Keratinocyte (primary cell): ENCODE measurements at regions not wholly inside any gene's neighbourhood (a gene's known extent, or its start where the extent isn't known, plus 50 kb on each side); places are given as distances from the start of the nearest gene placed in this dataset.

Source experiments
- DNase-seq: peaks from one replicate; pipeline ENCODE4 v3.0.0-alpha.2; 2011; ENCODE audit warnings: low read depth, missing footprints, low spot score
- FAIRE-seq: peaks from 2 replicates; lab custom pipeline; 2011; peaks lifted over from hg19 to GRCh38; lab: Jason Lieb, UNC
- H2AFZ ChIP-seq: 2 replicates; pipeline ENCODE4 v1.6.0; 2012; ENCODE audit warnings: low read length, control low read depth, inconsistent platforms; ENCODE audit not compliant: control insufficient read depth
- H3K27ac ChIP-seq: 2 replicates; pipeline ENCODE4 v1.5.1; 2011; ENCODE audit warnings: low read length; ENCODE audit not compliant: control insufficient read depth, insufficient read depth
- H3K27me3 ChIP-seq: 3 replicates; pipeline ENCODE4 v1.6.0; 2011; ENCODE audit warnings: low read length; ENCODE audit not compliant: control insufficient read depth, insufficient read depth; ENCODE audit errors: extremely low read depth
- H3K36me3 ChIP-seq, 2 experiments: 2 replicates in 1 of 2; 3 replicates in 1 of 2; pipeline ENCODE4 v1.5.1; 2011; ENCODE audit warnings: low read length in 2 of 2, mild to moderate bottlenecking in 1 of 2; ENCODE audit not compliant: control insufficient read depth in 2 of 2, insufficient read depth in 2 of 2; ENCODE audit errors: extremely low read depth in 1 of 2
- H3K4me1 ChIP-seq: 3 replicates; pipeline ENCODE4 v1.5.1; 2011; ENCODE audit warnings: low read length; ENCODE audit not compliant: control insufficient read depth, insufficient read depth; ENCODE audit errors: extremely low read depth
- H3K4me2 ChIP-seq: 3 replicates; pipeline ENCODE4 v1.6.0; 2011; ENCODE audit warnings: low read depth, low read length; ENCODE audit not compliant: control insufficient read depth, insufficient read depth; ENCODE audit errors: extremely low read depth
- H3K4me3 ChIP-seq, 3 experiments: fragments of 200-600 bp in 1 of 3; sonication (generic) in 1 of 3; 2 replicates in 2 of 3; 3 replicates in 1 of 3; pipeline ENCODE4 v1.5.1; 2011 to 2016; ENCODE audit warnings: low read length in 3 of 3, mild to moderate bottlenecking in 3 of 3, control low read depth in 2 of 3, inconsistent platforms in 1 of 3, low read depth in 1 of 3, mixed read lengths in 1 of 3, mixed run types in 1 of 3, moderate library complexity in 1 of 3; ENCODE audit not compliant: control insufficient read depth in 2 of 3, insufficient read depth in 2 of 3; ENCODE audit errors: extremely low read depth in 1 of 3
- H3K79me2 ChIP-seq: 2 replicates; pipeline ENCODE4 v1.6.0; 2012; ENCODE audit warnings: low read length; ENCODE audit not compliant: control insufficient read depth, insufficient read depth
- H3K9ac ChIP-seq: 3 replicates; pipeline ENCODE4 v1.6.0; 2011; ENCODE audit warnings: low read length; ENCODE audit not compliant: control insufficient read depth, insufficient read depth; ENCODE audit errors: extremely low read depth
- H3K9me1 ChIP-seq: 3 replicates; pipeline ENCODE4 v1.6.0; 2011; ENCODE audit warnings: low read length; ENCODE audit not compliant: control insufficient read depth, insufficient read depth; ENCODE audit errors: extremely low read depth
- H3K9me3 ChIP-seq: 2 replicates; pipeline ENCODE4 v1.5.1; 2012; ENCODE audit warnings: low read depth, low read length; ENCODE audit not compliant: control insufficient read depth
- H4K20me1 ChIP-seq: 3 replicates; pipeline ENCODE4 v1.6.0; 2011; ENCODE audit warnings: low read length; ENCODE audit not compliant: control insufficient read depth, insufficient read depth; ENCODE audit errors: extremely low read depth
- EZH2 ChIP-seq: IDR thresholded peaks from one replicate; pipeline ENCODE4 v1.6.1; 2012; ENCODE audit warnings: inconsistent platforms, mild to moderate bottlenecking, low read length, moderate library complexity
- dilution Hi-C: fragments of 300-500 bp; cut with MboI; formaldehyde crosslinking; loops from one replicate; pipeline ENCODE4 v1.7.0; 2020; ENCODE audit warnings: low sequenced_read_pairs; ENCODE audit not compliant: extremely low pct_ligation_motif_present
- TF ChIP-seq, protein P1 (sequence below), 3 experiments: IDR thresholded peaks in 1 of 3; conservative IDR thresholded peaks in 1 of 3; optimal IDR thresholded peaks in 1 of 3; 2 replicates in 2 of 3; 3 replicates in 1 of 3; pipeline versions ENCODE3 to v1.5.1; 2011; ENCODE audit warnings: low read length in 3 of 3, mild to moderate bottlenecking in 3 of 3, moderate library complexity in 2 of 3, control low read depth in 1 of 3, inconsistent platforms in 1 of 3; ENCODE audit not compliant: insufficient read depth in 2 of 3; ENCODE audit errors: extremely low read depth in 1 of 3

DNA sequence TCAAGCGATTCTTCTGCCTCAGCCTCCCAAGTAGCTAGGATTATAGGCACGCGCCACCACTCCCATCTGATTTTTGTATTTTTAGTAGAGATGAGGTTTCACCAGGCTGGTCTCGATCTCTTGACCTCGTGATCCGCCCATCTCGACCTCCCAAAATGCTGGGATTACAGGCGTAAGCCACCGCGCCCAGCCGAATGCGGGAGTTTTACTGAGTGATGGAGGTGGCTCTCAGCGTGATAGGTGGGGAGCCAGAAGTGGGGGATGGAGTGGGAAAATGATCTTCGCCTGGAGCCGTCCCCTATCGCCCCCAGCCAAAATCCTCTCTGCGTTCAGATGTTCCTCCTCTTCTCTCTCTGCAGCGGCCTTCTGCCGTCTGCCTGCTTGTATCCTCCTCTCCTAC, 348.4 kb upstream of the NPSR1 start:
- H3K9ac ChIP-seq: no peak overlapping the region
- H3K27ac ChIP-seq: no peak overlapping the region
- no peak overlapping the region for H3K4me2 ChIP-seq
- no peak for DNase-seq
- H2AFZ ChIP-seq: no peak overlapping the region
- no peaks in the 10 kb centered on the region for H3K9me3 ChIP-seq
- no peaks in the 10 kb centered on the region for H3K9me1 ChIP-seq
- H3K4me1 ChIP-seq: no peaks in the 10 kb centered on the region
- no peak for FAIRE-seq
- no peaks in the 10 kb centered on the region for H3K79me2 ChIP-seq
- no peaks in the 10 kb centered on the region for H3K27me3 ChIP-seq
- H3K4me3 ChIP-seq: no peak overlapping the region
- H3K36me3 ChIP-seq: no peaks in the 10 kb centered on the region
- H4K20me1 ChIP-seq: no peaks in the 10 kb centered on the region
- no peak for TF ChIP-seq EZH2
- TF ChIP-seq, protein P1, sequence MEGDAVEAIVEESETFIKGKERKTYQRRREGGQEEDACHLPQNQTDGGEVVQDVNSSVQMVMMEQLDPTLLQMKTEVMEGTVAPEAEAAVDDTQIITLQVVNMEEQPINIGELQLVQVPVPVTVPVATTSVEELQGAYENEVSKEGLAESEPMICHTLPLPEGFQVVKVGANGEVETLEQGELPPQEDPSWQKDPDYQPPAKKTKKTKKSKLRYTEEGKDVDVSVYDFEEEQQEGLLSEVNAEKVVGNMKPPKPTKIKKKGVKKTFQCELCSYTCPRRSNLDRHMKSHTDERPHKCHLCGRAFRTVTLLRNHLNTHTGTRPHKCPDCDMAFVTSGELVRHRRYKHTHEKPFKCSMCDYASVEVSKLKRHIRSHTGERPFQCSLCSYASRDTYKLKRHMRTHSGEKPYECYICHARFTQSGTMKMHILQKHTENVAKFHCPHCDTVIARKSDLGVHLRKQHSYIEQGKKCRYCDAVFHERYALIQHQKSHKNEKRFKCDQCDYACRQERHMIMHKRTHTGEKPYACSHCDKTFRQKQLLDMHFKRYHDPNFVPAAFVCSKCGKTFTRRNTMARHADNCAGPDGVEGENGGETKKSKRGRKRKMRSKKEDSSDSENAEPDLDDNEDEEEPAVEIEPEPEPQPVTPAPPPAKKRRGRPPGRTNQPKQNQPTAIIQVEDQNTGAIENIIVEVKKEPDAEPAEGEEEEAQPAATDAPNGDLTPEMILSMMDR (optimal IDR thresholded peaks at IDR 0.05 in 1 of 3, IDR thresholded peaks at IDR 0.05 in 1 of 3, conservative IDR thresholded peaks at IDR 0.05 in 1 of 3; ENCODE audit: extremely low read depth in 1 of 3, insufficient read depth in 2 of 3, low read length in 3 of 3): no peak
- dilution Hi-C loops: no loop called here

DNA sequence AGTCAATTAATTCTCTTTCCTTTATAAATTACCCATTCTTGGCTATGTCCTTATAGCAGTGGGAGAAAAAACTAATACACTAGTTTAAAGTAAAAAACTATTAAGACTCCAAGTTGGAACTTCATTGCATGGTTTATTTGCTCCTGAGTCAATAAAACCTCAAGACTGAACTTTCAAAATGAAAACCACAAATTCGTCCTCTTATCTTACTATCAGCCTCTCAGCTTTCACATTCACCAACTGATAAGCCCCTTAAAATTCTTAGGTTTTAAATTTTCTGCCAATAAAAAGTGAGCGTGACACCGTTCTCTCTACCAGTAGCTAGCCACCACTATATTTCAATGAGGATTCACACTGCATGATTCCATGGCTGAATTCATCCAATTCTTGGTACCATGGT, 346.4 kb upstream of the NPSR1 start:
- H3K36me3 ChIP-seq: no peaks in the 10 kb centered on the region
- H3K4me3 ChIP-seq: no peak overlapping the region
- H3K9me1 ChIP-seq: no peaks in the 10 kb centered on the region
- H3K4me1 ChIP-seq: no peaks in the 10 kb centered on the region
- H3K9ac ChIP-seq: no peak overlapping the region
- H4K20me1 ChIP-seq: no peaks in the 10 kb centered on the region
- H3K9me3 ChIP-seq: no peaks in the 10 kb centered on the region
- H3K79me2 ChIP-seq: no peaks in the 10 kb centered on the region
- H3K27me3 ChIP-seq: no peaks in the 10 kb centered on the region
- H3K4me2 ChIP-seq: no peak overlapping the region
- dilution Hi-C loops: no loop called here
- H3K27ac ChIP-seq: no peak overlapping the region
- TF ChIP-seq, protein P1 (optimal IDR thresholded peaks at IDR 0.05 in 1 of 3, IDR thresholded peaks at IDR 0.05 in 1 of 3, conservative IDR thresholded peaks at IDR 0.05 in 1 of 3; ENCODE audit: extremely low read depth in 1 of 3, insufficient read depth in 2 of 3, low read length in 3 of 3): no peak
- TF ChIP-seq EZH2: no peak
- no peak overlapping the region for H2AFZ ChIP-seq
- no peak for FAIRE-seq
- DNase-seq: no peak
